ENCODE measurements at regions not wholly inside any gene's neighbourhood (a gene's known extent, or its start where the extent isn't known, plus 50 kb on each side); places are given as distances from the start of the nearest gene placed in this dataset.

DNA sequence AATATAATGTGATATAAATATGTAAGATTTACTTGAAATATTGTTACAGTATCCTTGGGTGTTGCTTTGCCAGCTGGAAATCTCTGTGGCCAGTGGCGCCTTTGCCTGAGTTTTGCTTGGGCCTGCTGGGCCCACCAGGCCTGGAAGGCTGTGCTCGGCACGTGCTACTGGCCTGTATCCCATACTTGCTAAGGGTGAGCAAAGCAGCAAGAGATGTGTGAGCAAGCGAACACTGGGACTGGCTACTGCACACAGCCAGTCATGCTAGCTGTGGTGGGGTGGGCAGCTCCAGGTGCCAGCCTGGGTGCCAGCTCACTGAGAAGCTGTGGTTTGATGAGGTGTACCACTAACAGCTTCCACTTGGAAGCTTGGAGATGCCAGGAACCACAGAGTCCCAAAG, 299.1 kb upstream of the GALNT5 start:
- TF ChIP-seq, protein P1, sequence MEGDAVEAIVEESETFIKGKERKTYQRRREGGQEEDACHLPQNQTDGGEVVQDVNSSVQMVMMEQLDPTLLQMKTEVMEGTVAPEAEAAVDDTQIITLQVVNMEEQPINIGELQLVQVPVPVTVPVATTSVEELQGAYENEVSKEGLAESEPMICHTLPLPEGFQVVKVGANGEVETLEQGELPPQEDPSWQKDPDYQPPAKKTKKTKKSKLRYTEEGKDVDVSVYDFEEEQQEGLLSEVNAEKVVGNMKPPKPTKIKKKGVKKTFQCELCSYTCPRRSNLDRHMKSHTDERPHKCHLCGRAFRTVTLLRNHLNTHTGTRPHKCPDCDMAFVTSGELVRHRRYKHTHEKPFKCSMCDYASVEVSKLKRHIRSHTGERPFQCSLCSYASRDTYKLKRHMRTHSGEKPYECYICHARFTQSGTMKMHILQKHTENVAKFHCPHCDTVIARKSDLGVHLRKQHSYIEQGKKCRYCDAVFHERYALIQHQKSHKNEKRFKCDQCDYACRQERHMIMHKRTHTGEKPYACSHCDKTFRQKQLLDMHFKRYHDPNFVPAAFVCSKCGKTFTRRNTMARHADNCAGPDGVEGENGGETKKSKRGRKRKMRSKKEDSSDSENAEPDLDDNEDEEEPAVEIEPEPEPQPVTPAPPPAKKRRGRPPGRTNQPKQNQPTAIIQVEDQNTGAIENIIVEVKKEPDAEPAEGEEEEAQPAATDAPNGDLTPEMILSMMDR (IDR thresholded peaks at IDR 0.05): no peak
- no peak for TF ChIP-seq POLR2A (IDR thresholded peaks at IDR 0.05)
- no peak overlapping the region for H3K4me3 ChIP-seq
- intact Hi-C loops (cut with DNase I; ENCODE audit: low total_unique reads): no loop called here
- no peaks in the 10 kb centered on the region for H3K4me1 ChIP-seq
- peaks cover 0 to 3% of the 10 kb centered on the region in 2 donors for H3K36me3 ChIP-seq
- no peak for DNase-seq
- H3K27ac ChIP-seq: no peak overlapping the region
- no peaks in the 10 kb centered on the region for H3K9me3 ChIP-seq
- no peaks in the 10 kb centered on the region for H3K27me3 ChIP-seq

DNA sequence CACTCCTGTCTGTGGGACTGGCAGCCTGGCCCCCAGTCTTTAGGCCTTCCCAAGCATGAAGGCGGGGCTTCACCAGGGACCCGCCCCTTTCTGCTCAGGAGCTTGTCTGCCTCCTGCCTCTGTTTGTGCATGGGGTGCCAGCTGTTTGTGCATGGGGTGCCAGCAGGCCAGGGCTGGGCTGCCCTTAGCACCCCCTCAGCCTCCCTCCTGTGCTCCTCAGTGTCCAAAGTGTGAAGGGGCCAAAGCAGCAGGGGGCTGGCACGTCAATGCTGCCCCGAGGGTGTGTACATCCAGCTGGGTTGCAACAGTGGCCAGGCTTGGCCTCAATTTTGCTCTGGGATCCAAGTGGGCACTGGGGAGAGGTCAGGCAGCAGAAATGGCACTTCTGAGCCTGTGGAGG, 298.0 kb upstream of the GALNT5 start:
- Histone ChIP-seq H3K36me3 (peaks cover 0 to 3% of the 10 kb centered on the region in 2 donors), H3K27ac (no peak overlapping the region), H3K27me3 (no peaks in the 10 kb centered on the region), H3K4me3 (no peak overlapping the region), H3K9me3 (no peaks in the 10 kb centered on the region), H3K4me1 (no peaks in the 10 kb centered on the region)
- TF ChIP-seq, protein P1 (IDR thresholded peaks at IDR 0.05): no peak
- TF ChIP-seq POLR2A (IDR thresholded peaks at IDR 0.05): no peak
- no peak for DNase-seq
- intact Hi-C loops (cut with DNase I; ENCODE audit: low total_unique reads): no loop called here

DNA sequence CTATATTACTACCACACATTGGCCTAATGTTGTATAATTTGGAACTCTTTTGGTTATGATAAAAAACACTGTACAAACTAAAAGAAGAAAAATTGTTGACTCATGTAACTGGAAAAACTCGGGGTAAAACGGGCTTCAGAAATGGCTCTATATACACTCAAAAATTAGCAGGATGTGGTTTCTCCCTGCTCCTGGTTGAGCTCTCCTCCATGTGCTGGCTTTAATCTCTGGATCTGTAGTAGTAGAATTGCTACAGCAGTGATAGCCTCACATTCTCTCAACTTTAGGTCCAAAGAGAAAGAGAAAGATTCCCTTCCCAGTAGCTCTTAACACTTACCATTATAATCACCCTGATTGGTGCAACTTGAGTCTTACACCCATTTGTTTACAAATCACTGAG, 274.9 kb upstream of the GALNT5 start:
- no peaks in the 10 kb centered on the region for H3K9me3 ChIP-seq
- peaks cover 0 to 4% of the 10 kb centered on the region in 2 donors for H3K27me3 ChIP-seq
- intact Hi-C loops (cut with DNase I; ENCODE audit: low total_unique reads): no loop called here
- no peak for DNase-seq
- H3K4me1 ChIP-seq: no peaks in the 10 kb centered on the region
- no peak overlapping the region for H3K4me3 ChIP-seq
- H3K36me3 ChIP-seq: no peaks in the 10 kb centered on the region
- TF ChIP-seq POLR2A (IDR thresholded peaks at IDR 0.05): no peak
- TF ChIP-seq, protein P1 (IDR thresholded peaks at IDR 0.05): no peak
- no peak overlapping the region for H3K27ac ChIP-seq

DNA sequence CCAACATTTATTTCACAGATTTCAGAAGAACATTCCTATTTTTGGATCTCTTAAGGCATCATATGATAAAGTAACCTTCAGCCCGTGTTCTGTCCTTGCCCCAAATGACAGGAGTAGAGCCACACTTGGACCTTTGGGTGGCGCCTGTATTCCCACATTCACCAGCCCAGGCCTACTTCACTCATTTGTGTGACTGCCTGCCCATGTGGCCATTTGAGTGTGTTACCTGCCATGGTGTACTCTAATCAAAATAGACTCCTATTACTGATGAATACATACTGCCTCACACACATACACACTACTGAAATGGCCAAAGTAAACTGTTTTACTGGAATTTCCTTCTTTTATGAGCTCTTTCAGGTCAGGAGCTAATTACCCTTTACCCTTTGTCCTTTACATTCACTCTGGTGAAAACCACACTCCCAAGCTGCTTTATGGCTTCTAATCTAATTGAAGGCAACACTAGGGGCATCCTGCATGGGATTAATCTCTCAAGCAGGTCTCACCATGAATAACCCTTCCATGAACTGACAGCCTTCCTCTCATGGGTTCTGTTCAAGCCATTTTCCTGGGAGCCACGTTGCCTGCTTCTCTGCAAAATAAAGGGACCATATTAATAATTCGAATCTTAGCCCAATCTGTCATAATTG, 271.0 kb upstream of the GALNT5 start:
- Histone ChIP-seq H3K4me3 (no peak overlapping the region), H3K27me3 (no peaks in the 10 kb centered on the region), H3K27ac (no peak overlapping the region), H3K36me3 (no peaks in the 10 kb centered on the region), H3K4me1 (no peaks in the 10 kb centered on the region), H3K9me3 (no peaks in the 10 kb centered on the region)
- intact Hi-C loops (cut with DNase I; ENCODE audit: low total_unique reads): no loop called here
- no peak for TF ChIP-seq POLR2A (IDR thresholded peaks at IDR 0.05)
- TF ChIP-seq, protein P1 (IDR thresholded peaks at IDR 0.05): no peak
- no peak for DNase-seq

DNA sequence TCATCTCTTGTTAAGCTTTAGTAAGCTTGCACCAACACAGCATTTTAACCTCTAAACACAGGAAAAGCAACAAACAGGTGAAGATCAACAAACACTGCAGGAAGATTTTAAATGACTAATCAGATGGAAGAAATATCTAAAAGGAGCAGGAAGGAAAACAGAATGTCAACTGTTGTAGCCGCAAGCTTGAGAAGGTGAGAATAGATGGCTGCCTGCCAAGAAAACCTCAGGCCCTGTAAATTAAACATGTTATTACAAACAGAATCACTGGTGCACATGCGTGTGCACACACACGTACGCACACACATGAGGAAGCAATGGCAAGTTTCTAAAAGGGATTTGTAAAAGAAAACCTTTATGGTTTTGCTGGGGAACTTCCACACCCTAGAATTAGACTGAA, 257.8 kb upstream of the GALNT5 start:
- Histone ChIP-seq H3K36me3 (no peaks in the 10 kb centered on the region), H3K4me3 (no peak overlapping the region), H3K4me1 (no peaks in the 10 kb centered on the region), H3K9me3 (no peaks in the 10 kb centered on the region), H3K27ac (no peak overlapping the region), H3K27me3 (no peaks in the 10 kb centered on the region)
- no peak for DNase-seq
- intact Hi-C loops (cut with DNase I; ENCODE audit: low total_unique reads): no loop called here
- TF ChIP-seq, protein P1 (IDR thresholded peaks at IDR 0.05): no peak
- no peak for TF ChIP-seq POLR2A (IDR thresholded peaks at IDR 0.05)

Data from uterus (tissue), 3 donors.